Fibroblast of the aortic adventitia (primary cell): ENCODE measurements at regions not wholly inside any gene's neighbourhood (a gene's known extent, or its start where the extent isn't known, plus 50 kb on each side); places are given as distances from the start of the nearest gene placed in this dataset.

ENCODE experiments used
- DNase-seq: peaks from one replicate; pipeline ENCODE4 v3.0.0-alpha.2; 2010; ENCODE audit warnings: low read depth
- H3K4me3 ChIP-seq: 2 replicates; pipeline ENCODE4 v1.5.1; 2011; ENCODE audit warnings: low read depth, mild to moderate bottlenecking, control low read depth, low read length, moderate library complexity
- CTCF ChIP-seq: IDR thresholded peaks from 2 replicates; pipeline ENCODE4 v1.5.1; 2011; ENCODE audit warnings: mild to moderate bottlenecking, low read length, control low read depth, inconsistent platforms; ENCODE audit not compliant: insufficient read depth

- no peak overlapping the region for H3K4me3 ChIP-seq
- no peak for TF ChIP-seq CTCF
- DNase-seq = no peak
Observed at GRCh38 chr11:121898903-121899302, 217.1 kb downstream of the BLID start.

- peak; percentile 90 for DNase-seq
- H3K4me3 ChIP-seq = no peak overlapping the region
- no peak for TF ChIP-seq CTCF
Observed at GRCh38 chr11:121895919-121896318, 220.1 kb downstream of the BLID start.

GRCh38 chr11:121894581-121894980, 221.4 kb downstream of the BLID start:
- no peak for DNase-seq
- no peak overlapping the region for H3K4me3 ChIP-seq
- no peak for TF ChIP-seq CTCF

GRCh38 chr11:121892863-121893262, 223.2 kb downstream of the BLID start:
- no peak overlapping the region for H3K4me3 ChIP-seq
- DNase-seq = peak; percentile 62
- TF ChIP-seq CTCF = no peak

- no peak for TF ChIP-seq CTCF
- DNase-seq = peak; percentile 92
- H3K4me3 ChIP-seq = no peak overlapping the region
Observed at GRCh38 chr11:121892131-121892681, 223.8 kb downstream of the BLID start.

- H3K4me3 ChIP-seq = no peak overlapping the region
- no peak for DNase-seq
- TF ChIP-seq CTCF = no peak
Observed at GRCh38 chr11:121890946-121891515, 225.0 kb downstream of the BLID start.

GRCh38 chr11:121890377-121890776, 225.6 kb downstream of the BLID start:
- DNase-seq = peak; percentile 86
- no peak for TF ChIP-seq CTCF
- no peak overlapping the region for H3K4me3 ChIP-seq
